Activated naive CD8-positive, alpha-beta T cell (primary cell): ENCODE measurements at regions not wholly inside any gene's neighbourhood (a gene's known extent, or its start where the extent isn't known, plus 50 kb on each side); places are given as distances from the start of the nearest gene placed in this dataset.

ENCODE experiments used
- H3K27ac Mint-ChIP-seq: one replicate; pipeline ENCODE4 v1.8.0; 2021; ENCODE audit warnings: mixed read lengths
- H3K27me3 Mint-ChIP-seq: one replicate; pipeline ENCODE4 v1.8.0; 2021; ENCODE audit warnings: mixed read lengths
- H3K36me3 Mint-ChIP-seq: one replicate; pipeline ENCODE4 v1.8.0; 2021; ENCODE audit warnings: mixed read lengths
- H3K4me1 Mint-ChIP-seq: one replicate; pipeline ENCODE4 v1.8.0; 2021; ENCODE audit warnings: low read depth, mixed read lengths
- H3K4me3 Mint-ChIP-seq: one replicate; pipeline ENCODE4 v1.8.0; 2021; ENCODE audit warnings: mild to moderate bottlenecking, mixed read lengths
- H3K9me3 Mint-ChIP-seq: one replicate; pipeline ENCODE4 v1.8.0; 2021; ENCODE audit warnings: low read depth, mixed read lengths

DNA sequence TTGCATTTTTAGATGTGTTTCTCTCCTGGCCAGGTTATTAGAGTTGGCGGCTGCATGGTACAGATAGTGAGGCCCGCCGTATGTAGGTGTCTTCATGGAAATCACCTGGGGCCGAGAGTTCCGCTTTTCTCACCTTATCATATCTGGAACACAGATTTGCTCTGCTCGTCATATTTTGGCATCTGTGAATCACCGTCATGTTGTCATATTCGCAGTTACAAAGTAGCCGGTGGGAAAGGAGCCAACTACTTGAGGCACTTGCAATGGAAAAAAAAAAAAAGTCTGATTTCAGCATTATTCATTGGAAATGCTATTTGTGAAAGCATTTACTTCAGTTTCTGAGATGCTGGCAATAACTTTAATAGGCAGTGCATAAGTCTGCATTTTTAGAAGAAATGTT is 1715.2 kb upstream of the TENM3 start:
- H3K36me3 Mint-ChIP-seq: no peaks in the 10 kb centered on the region
- no peak overlapping the region for H3K27ac Mint-ChIP-seq
- no peaks in the 10 kb centered on the region for H3K9me3 Mint-ChIP-seq
- no peak overlapping the region for H3K4me3 Mint-ChIP-seq
- no peaks in the 10 kb centered on the region for H3K4me1 Mint-ChIP-seq
- no peaks in the 10 kb centered on the region for H3K27me3 Mint-ChIP-seq

DNA sequence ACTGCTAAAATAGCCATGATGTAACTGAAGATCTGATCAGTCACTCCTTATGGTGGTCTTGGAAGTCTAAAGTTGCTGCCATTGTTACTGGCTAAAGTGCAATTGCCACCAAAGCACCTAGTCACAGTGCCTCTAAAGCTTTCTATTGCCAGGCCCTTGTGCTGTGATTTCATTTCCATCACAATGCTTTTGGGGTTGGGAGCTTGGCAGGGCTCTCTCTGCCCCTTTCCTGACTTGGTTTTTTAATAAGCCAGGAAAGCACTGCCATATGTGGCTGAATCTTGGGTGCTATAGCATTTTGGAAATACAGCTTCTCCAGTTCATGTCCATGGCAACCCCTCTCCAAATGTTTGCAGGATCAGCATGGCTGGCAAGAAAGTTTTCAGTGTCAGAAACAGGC is 1712.4 kb upstream of the TENM3 start:
- no peaks in the 10 kb centered on the region for H3K9me3 Mint-ChIP-seq
- no peaks in the 10 kb centered on the region for H3K36me3 Mint-ChIP-seq
- H3K27ac Mint-ChIP-seq: no peak overlapping the region
- H3K27me3 Mint-ChIP-seq: no peaks in the 10 kb centered on the region
- H3K4me3 Mint-ChIP-seq: no peak overlapping the region
- no peaks in the 10 kb centered on the region for H3K4me1 Mint-ChIP-seq

DNA sequence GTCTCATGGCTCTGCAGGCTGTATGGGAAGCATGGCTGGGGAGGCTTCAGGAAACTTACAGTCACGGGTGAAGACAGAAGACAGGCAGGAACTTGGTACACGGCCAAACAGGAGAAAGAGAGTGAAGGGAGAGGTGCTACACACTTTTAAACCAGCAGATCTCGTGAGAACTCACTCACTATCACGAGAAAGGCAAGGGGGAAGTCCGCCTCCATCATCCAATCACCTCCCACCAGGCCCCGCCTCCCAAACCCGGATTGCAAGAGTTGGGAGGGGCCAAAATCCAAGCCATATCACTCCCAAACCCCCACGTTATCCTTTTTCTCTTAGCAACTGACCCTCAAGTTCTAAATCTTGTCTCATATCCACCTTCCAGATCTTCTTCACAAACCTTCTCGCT is 1710.5 kb upstream of the TENM3 start:
- H3K27me3 Mint-ChIP-seq: no peaks in the 10 kb centered on the region
- H3K9me3 Mint-ChIP-seq: no peaks in the 10 kb centered on the region
- no peak overlapping the region for H3K4me3 Mint-ChIP-seq
- no peak overlapping the region for H3K27ac Mint-ChIP-seq
- H3K4me1 Mint-ChIP-seq: no peaks in the 10 kb centered on the region
- H3K36me3 Mint-ChIP-seq: no peaks in the 10 kb centered on the region

DNA sequence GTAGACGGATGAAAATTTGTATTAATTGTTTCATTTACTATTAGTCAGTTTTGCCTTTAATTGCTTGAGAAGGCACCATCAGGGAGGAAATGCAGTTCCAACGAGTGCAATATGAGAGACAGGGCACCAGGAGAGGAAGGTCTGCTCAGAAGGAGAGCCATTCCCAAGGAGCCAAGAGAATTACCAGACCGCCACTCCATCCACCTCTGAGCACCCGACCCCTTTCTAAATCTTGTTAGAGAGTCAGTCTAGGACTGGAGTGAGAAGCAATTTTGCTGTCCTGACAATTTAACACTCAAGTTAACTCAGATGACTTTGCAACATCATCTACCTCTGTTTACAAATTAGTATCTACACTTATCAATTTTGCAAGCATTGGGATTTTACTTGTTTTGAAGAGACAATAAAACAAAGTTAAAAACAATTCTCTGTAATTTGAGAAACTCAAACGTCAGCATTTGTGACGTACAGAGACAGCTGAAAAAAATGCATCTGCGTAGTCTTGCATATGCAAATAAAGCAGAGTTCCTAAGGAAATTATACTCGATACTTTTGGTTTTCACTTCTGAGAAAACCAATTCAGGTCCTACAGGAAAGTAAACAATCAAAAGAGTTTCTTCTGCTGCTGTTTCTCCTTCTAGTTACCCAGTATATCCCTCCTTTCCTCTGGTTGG is 1704.7 kb upstream of the TENM3 start:
- H3K36me3 Mint-ChIP-seq: no peaks in the 10 kb centered on the region
- no peak overlapping the region for H3K27ac Mint-ChIP-seq
- no peaks in the 10 kb centered on the region for H3K9me3 Mint-ChIP-seq
- H3K27me3 Mint-ChIP-seq: no peaks in the 10 kb centered on the region
- no peaks in the 10 kb centered on the region for H3K4me1 Mint-ChIP-seq
- no peak overlapping the region for H3K4me3 Mint-ChIP-seq

DNA sequence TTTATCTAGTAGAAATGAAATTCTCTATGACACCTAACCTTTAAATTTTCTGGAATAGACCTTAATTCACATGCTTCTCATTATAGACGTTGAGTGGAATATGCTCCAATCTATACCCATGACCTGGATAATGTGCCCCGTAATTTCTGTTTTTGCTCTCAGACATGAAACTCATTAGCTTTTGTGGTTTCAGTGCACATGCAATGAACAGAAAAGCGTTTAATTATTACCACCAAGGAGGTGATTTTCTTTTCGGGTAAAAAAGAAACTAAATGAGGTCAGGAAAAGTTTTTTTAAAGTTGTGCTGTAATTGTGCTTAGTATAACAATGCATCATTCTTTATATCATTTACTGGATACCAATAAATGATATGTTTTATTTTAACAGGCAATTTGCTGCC is 1703.9 kb upstream of the TENM3 start:
- Mint-ChIP-seq H3K27me3 (no peaks in the 10 kb centered on the region), H3K9me3 (no peaks in the 10 kb centered on the region), H3K27ac (no peak overlapping the region), H3K4me1 (no peaks in the 10 kb centered on the region), H3K4me3 (no peak overlapping the region), H3K36me3 (no peaks in the 10 kb centered on the region)

DNA sequence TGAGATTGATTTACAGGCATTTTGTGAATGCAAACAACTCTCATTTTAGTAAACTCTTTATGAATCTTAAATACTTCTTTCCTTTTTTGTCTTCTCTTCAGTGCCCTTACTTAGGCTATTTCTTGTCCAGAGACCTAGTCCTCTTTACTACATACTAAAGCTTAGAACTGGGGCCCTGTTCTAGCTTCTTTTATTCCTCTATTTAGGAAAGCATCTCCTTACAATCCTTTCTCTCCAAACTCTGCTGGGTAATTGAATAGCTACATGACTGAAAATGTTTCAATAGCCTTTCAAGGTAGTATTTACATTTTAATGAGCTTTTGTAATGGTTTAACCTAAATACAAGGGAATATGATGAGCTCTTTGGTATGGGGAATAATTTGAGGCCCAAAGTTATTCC is 1701.5 kb upstream of the TENM3 start:
- no peaks in the 10 kb centered on the region for H3K9me3 Mint-ChIP-seq
- no peak overlapping the region for H3K4me3 Mint-ChIP-seq
- H3K4me1 Mint-ChIP-seq: no peaks in the 10 kb centered on the region
- H3K27me3 Mint-ChIP-seq: no peaks in the 10 kb centered on the region
- H3K27ac Mint-ChIP-seq: no peak overlapping the region
- no peaks in the 10 kb centered on the region for H3K36me3 Mint-ChIP-seq

DNA sequence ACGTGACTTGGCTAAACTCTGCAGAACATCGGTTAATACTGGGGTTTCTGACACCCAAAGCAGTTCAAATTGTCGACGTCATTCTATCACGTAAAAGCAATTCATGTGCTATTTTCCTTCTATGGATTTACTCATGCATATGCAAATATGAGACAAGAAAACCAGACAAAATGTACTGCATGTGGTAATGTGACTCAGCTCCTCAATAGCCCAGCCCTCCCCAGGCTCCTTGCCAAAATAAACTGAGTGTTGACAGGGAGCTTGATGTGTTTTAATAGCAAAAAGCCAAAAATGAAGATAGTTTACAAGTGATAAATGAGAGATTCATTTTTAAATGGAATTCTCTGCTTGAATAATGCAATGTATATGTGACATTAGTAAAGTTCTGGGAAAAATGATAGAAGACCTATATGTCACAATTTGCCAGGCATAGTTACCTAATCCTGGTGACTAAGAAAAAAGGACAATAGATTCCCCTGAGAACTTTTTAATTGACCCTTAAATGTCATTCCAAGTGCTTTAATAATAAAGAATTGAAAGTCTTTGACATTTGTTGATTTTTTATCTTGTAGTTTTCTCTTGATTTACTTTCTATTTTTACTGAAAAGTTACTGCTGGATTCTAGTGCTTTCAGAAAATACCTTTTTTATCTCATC is 1700.6 kb upstream of the TENM3 start:
- Mint-ChIP-seq H3K9me3 (no peaks in the 10 kb centered on the region), H3K4me1 (no peaks in the 10 kb centered on the region), H3K27ac (no peak overlapping the region), H3K4me3 (no peak overlapping the region), H3K36me3 (no peaks in the 10 kb centered on the region), H3K27me3 (no peaks in the 10 kb centered on the region)

DNA sequence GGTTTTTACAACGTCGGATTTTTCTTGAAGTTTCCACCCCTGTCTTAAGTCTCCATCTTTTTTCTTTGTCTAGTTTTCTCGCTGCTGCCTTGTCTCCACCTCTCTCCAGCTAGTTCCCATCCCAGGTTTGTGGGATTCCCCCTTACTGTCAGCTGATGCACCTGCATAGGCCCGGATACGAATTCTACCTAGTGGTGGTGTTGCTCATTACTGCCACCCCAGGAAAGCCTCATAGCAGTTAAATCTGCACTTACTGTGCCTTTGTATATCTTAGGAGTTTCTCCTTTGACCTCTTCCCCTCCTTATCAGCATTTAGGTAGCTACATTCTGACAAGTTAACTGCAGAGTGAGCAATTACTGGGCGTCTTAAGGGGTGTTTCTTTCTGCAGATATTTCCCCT is 1693.1 kb upstream of the TENM3 start:
- Mint-ChIP-seq H3K36me3 (no peaks in the 10 kb centered on the region), H3K27me3 (no peaks in the 10 kb centered on the region), H3K27ac (no peak overlapping the region), H3K4me1 (no peaks in the 10 kb centered on the region), H3K9me3 (peaks cover 3% of the 10 kb centered on the region), H3K4me3 (no peak overlapping the region)

DNA sequence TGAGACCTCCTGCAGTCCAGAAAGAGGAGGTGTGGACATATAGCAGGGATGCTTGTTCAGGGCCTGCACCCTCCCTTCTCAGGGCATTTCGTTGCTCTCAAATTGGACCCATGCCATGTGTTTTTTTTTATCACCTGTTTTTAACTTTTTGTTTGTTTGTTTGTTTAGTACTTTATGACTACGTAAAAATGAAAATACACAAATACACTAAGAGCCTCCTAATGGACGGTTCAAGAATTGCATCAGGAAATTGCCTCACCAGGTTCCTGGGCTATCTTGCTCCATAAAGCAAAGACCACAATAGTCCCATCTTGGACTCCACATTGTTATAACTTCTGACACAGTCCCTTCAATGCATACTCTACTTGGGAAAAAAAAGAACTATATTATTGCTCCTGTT is 1685.9 kb upstream of the TENM3 start:
- H3K27me3 Mint-ChIP-seq: no peaks in the 10 kb centered on the region
- H3K4me3 Mint-ChIP-seq: no peak overlapping the region
- H3K4me1 Mint-ChIP-seq: no peaks in the 10 kb centered on the region
- no peaks in the 10 kb centered on the region for H3K9me3 Mint-ChIP-seq
- H3K36me3 Mint-ChIP-seq: no peaks in the 10 kb centered on the region
- no peak overlapping the region for H3K27ac Mint-ChIP-seq

DNA sequence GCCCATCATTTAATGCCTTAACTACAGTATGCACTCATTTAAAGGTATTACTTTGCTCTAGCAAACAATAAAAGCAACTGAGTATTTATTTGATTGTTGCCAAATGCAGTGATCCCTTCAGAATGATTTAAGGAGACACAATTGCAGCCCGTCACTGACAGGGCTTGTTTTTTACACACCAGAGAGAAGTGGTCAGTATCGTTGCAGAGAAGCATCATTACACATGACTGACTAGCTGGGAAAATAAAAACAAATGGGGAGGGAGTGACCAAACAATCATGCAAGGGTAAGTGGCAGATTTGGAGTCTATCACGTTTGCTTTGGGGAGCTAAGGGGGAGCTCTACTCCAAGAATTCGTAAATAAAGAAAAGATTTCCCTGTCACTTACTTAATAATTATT is 1685.3 kb upstream of the TENM3 start:
- H3K27me3 Mint-ChIP-seq: no peaks in the 10 kb centered on the region
- H3K9me3 Mint-ChIP-seq: no peaks in the 10 kb centered on the region
- no peak overlapping the region for H3K4me3 Mint-ChIP-seq
- no peaks in the 10 kb centered on the region for H3K36me3 Mint-ChIP-seq
- H3K27ac Mint-ChIP-seq: no peak overlapping the region
- H3K4me1 Mint-ChIP-seq: no peaks in the 10 kb centered on the region

DNA sequence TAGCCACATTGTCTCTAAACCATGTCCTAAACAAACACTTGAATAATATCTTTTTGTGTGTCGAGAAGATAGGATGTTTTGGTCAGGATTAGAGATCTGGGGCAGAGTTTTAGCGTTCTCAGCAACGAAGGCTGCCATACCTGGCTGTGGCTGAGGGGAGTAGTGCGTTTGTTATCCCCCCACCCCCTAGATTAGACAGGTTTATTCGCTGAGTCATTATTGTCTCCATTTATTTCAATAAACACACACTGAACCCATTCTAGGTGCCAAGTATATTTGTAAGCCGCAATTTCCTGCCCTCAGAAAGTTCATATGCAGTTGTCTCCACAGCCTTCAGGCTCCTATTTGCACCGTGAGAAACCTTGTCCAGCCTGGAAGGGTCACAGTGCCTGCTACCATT is 1684.8 kb upstream of the TENM3 start:
- no peak overlapping the region for H3K4me3 Mint-ChIP-seq
- H3K27me3 Mint-ChIP-seq: no peaks in the 10 kb centered on the region
- H3K4me1 Mint-ChIP-seq: no peaks in the 10 kb centered on the region
- H3K27ac Mint-ChIP-seq: no peak overlapping the region
- H3K9me3 Mint-ChIP-seq: no peaks in the 10 kb centered on the region
- no peaks in the 10 kb centered on the region for H3K36me3 Mint-ChIP-seq

DNA sequence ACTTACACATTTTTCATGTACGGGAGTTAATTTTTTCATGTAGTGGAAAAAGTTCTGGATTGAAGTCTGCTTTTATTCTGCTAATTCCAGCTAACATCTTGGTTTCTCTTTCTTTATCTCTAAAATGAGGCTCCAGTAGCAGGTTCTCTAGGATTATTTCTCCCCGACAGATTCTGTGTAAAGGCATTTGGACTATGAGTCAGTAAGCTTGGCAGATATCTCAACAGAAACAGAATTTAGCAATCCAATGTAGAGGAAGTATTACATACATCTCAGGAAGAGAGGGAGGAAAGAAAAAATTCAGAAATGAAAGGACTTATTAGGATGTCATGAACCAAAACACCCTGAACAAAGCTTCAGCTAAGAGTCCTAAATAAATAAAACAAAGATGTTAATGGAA is 1682.3 kb upstream of the TENM3 start:
- Mint-ChIP-seq H3K27ac (no peak overlapping the region), H3K9me3 (no peaks in the 10 kb centered on the region), H3K36me3 (no peaks in the 10 kb centered on the region)

DNA sequence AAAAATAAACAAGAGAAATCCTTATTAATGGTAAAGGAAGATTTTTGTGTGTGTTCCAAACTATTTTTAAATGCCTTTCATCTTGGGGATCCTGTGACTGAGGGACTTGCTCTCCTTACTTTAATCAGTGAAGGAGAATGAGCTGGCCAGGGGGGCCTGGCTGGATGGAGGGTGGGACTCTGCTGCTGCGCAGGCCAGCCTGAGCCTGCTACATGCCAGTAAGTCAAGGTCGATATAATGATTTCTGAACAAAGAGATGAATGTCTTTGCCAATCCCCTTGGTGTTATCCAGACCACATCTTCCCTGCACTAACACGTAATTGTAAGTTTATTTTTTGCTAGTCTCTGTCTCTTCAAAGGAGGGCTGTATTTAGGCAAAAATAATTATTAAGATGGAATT is 1679.2 kb upstream of the TENM3 start:
- Mint-ChIP-seq H3K9me3 (no peaks in the 10 kb centered on the region), H3K4me3 (no peak overlapping the region), H3K4me1 (no peaks in the 10 kb centered on the region), H3K27ac (no peak overlapping the region), H3K36me3 (no peaks in the 10 kb centered on the region), H3K27me3 (no peaks in the 10 kb centered on the region)

More for the DNA sequence above, 1682.3 kb upstream of the TENM3 start:
- H3K4me1 Mint-ChIP-seq: no peaks in the 10 kb centered on the region
- no peak overlapping the region for H3K4me3 Mint-ChIP-seq
- no peaks in the 10 kb centered on the region for H3K27me3 Mint-ChIP-seq

DNA sequence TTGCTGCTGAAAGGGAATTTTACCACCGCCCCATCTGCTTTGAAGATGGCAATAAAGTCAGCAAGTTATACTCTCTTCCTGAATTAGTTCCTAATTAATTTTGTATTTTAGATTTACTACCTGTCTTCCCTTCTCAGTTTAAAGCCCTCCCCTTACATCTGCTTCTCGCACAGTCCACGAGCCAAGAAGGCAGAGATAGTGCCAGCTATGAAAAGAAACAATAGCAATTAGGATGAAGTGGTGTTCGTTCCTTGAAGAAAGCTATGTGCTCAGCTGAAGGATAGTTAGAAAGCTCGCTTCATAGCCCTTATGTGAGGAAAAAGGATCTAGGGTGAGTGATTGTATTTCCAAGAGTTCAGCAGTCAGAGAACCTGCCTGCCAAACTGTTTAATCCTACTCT is 1678.8 kb upstream of the TENM3 start:
- H3K4me3 Mint-ChIP-seq: no peak overlapping the region
- no peaks in the 10 kb centered on the region for H3K9me3 Mint-ChIP-seq
- no peaks in the 10 kb centered on the region for H3K36me3 Mint-ChIP-seq
- H3K27me3 Mint-ChIP-seq: no peaks in the 10 kb centered on the region
- no peak overlapping the region for H3K27ac Mint-ChIP-seq
- H3K4me1 Mint-ChIP-seq: no peaks in the 10 kb centered on the region

DNA sequence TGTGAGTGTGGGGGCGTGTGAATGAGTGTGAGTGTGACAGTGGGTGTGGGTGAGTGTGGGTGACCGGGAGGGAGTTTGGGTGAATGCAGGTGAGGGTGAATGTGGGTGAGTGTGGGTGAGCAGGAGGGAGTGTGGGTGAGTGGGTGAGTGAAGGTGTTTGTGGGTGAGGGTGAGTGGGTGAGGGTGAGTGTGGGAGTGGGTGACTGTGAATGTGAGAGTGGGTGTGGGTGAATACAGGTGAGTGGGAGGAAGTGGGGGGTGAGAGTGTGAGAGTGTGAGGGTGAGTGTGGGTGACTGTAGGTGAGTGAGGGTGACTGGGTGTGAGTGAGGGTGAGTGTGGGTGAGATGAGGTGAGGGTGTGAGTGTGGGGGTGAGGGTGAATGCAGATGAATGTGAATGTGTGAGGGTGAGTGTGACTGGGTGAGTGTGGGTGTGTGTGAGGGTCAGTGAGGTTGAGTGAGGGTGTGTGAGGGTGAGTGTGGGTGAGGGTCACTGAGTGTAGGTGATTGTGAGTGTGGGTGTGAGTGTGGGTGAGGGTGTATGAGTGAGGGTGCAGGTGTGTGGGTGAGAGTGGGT is 1677.3 kb upstream of the TENM3 start:
- H3K4me1 Mint-ChIP-seq: no peaks in the 10 kb centered on the region
- no peaks in the 10 kb centered on the region for H3K27me3 Mint-ChIP-seq
- no peak overlapping the region for H3K27ac Mint-ChIP-seq
- H3K36me3 Mint-ChIP-seq: no peaks in the 10 kb centered on the region
- no peak overlapping the region for H3K4me3 Mint-ChIP-seq
- no peaks in the 10 kb centered on the region for H3K9me3 Mint-ChIP-seq

DNA sequence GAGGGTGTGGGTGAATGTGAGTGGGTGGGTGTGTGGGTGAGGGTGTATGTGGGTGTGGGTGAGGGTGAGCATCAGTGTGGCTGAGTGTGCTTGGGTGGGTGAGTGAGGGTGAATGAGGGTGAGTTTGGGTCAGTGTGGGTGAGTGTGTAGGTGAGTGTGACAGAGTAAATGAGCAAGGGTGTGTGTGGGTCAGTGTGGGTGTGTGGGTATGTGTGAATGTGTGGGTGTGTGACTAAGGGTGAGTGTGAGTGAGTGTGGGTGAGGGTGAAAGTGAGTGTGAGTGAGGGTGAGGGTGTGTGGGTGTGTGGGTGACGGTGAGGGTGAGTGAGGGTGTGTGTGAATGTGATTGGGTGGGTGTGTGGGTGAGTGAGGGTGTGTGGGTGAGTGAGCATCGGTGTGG is 1676.7 kb upstream of the TENM3 start:
- Mint-ChIP-seq H3K9me3 (no peaks in the 10 kb centered on the region), H3K36me3 (no peaks in the 10 kb centered on the region), H3K27me3 (no peaks in the 10 kb centered on the region), H3K27ac (no peak overlapping the region), H3K4me3 (no peak overlapping the region), H3K4me1 (no peaks in the 10 kb centered on the region)
